Activated T-cell treated with anti-CD3 and anti-CD28 coated beads, Interleukin-2, amount 50 U/mL, for 72 hours (primary cell): ENCODE measurements at regions not wholly inside any gene's neighbourhood (a gene's known extent, or its start where the extent isn't known, plus 50 kb on each side); places are given as distances from the start of the nearest gene placed in this dataset.

Source experiments
- ATAC-seq, 2 donors: fragments of 150-1000 bp; cut with Tn5 transposase; replicated peaks in 1 of 2; 2 replicates each; pipeline ENCODE4 v1.10.0; 2021; ENCODE audit warnings: moderate library complexity in 2 of 2, mild to moderate bottlenecking in 1 of 2
- DNase-seq, 2 donors: peaks; one replicate each; pipeline ENCODE4 v3.0.0; 2021 to 2022; ENCODE audit warnings: mixed read lengths in 1 of 2
- H3K27ac Mint-ChIP-seq: one replicate; pipeline ENCODE4 v1.8.0; 2022; ENCODE audit warnings: mild to moderate bottlenecking, moderate library complexity, mixed read lengths
- H3K27me3 Mint-ChIP-seq: one replicate; pipeline ENCODE4 v1.8.0; 2022; ENCODE audit warnings: low read depth, mixed read lengths
- H3K36me3 Mint-ChIP-seq, 2 donors: one replicate each; pipeline ENCODE4 v1.8.0; 2022; ENCODE audit warnings: mixed read lengths in 2 of 2, mild to moderate bottlenecking in 1 of 2; ENCODE audit not compliant: insufficient read depth in 2 of 2
- H3K4me1 Mint-ChIP-seq: one replicate; pipeline ENCODE4 v1.8.0; 2022; ENCODE audit warnings: low read depth, mixed read lengths
- H3K4me3 Mint-ChIP-seq, 2 donors: one replicate each; pipeline ENCODE4 v1.8.0; 2022; ENCODE audit warnings: mild to moderate bottlenecking in 2 of 2, mixed read lengths in 2 of 2, moderate library complexity in 2 of 2
- H3K9me3 Mint-ChIP-seq, 2 donors: one replicate each; pipeline ENCODE4 v1.8.0; 2022; ENCODE audit warnings: mixed read lengths in 2 of 2

GRCh38 chr7:153514032-153514431, 538.2 kb upstream of the DPP6 start:
- no peak for ATAC-seq
- H3K27me3 Mint-ChIP-seq: no peaks in the 10 kb centered on the region
- H3K4me3 Mint-ChIP-seq: no peak overlapping the region
- H3K9me3 Mint-ChIP-seq: peaks cover 3 to 5% of the 10 kb centered on the region in 2 donors
- no peaks in the 10 kb centered on the region for H3K4me1 Mint-ChIP-seq
- H3K27ac Mint-ChIP-seq: no peak overlapping the region
- DNase-seq: no peak
- no peaks in the 10 kb centered on the region for H3K36me3 Mint-ChIP-seq

- H3K27me3 Mint-ChIP-seq: no peaks in the 10 kb centered on the region
- no peak overlapping the region for H3K27ac Mint-ChIP-seq
- DNase-seq: no peak
- H3K4me1 Mint-ChIP-seq: no peaks in the 10 kb centered on the region
- H3K4me3 Mint-ChIP-seq: no peak overlapping the region
- no peaks in the 10 kb centered on the region for H3K36me3 Mint-ChIP-seq
- H3K9me3 Mint-ChIP-seq: peaks cover 3 to 5% of the 10 kb centered on the region in 2 donors
- ATAC-seq: no peak
Measured at GRCh38 chr7:153515359-153515758, 536.8 kb upstream of the DPP6 start.

- no peaks in the 10 kb centered on the region for H3K4me1 Mint-ChIP-seq
- no peak overlapping the region for H3K4me3 Mint-ChIP-seq
- DNase-seq (no peak), ATAC-seq (no peak)
- H3K9me3 Mint-ChIP-seq: peaks cover 3 to 5% of the 10 kb centered on the region in 2 donors
- H3K36me3 Mint-ChIP-seq: no peaks in the 10 kb centered on the region
- no peaks in the 10 kb centered on the region for H3K27me3 Mint-ChIP-seq
- H3K27ac Mint-ChIP-seq: no peak overlapping the region
Measured at GRCh38 chr7:153518201-153518984, 533.8 kb upstream of the DPP6 start.

- peaks cover 3 to 5% of the 10 kb centered on the region in 2 donors for H3K9me3 Mint-ChIP-seq
- no peak overlapping the region for H3K27ac Mint-ChIP-seq
- DNase-seq (no peak), ATAC-seq (no peak)
- H3K4me3 Mint-ChIP-seq: no peak overlapping the region
- no peaks in the 10 kb centered on the region for H3K4me1 Mint-ChIP-seq
- no peaks in the 10 kb centered on the region for H3K36me3 Mint-ChIP-seq
- H3K27me3 Mint-ChIP-seq: no peaks in the 10 kb centered on the region
Measured at GRCh38 chr7:153521370-153521769, 530.8 kb upstream of the DPP6 start.

- Mint-ChIP-seq H3K4me1 (no peaks in the 10 kb centered on the region), H3K27me3 (no peaks in the 10 kb centered on the region), H3K9me3 (peaks cover 3 to 5% of the 10 kb centered on the region in 2 donors), H3K27ac (no peak overlapping the region), H3K36me3 (no peaks in the 10 kb centered on the region), H3K4me3 (no peak overlapping the region)
- DNase-seq (no peak), ATAC-seq (no peak)
Measured at GRCh38 chr7:153522261-153522660, 529.9 kb upstream of the DPP6 start.

- Mint-ChIP-seq H3K27me3 (no peaks in the 10 kb centered on the region), H3K4me3 (no peak overlapping the region), H3K27ac (no peak overlapping the region), H3K36me3 (no peaks in the 10 kb centered on the region), H3K9me3 (no peaks in the 10 kb centered on the region), H3K4me1 (no peaks in the 10 kb centered on the region)
- ATAC-seq (no peak), DNase-seq (no peak)
Measured at GRCh38 chr7:153523320-153524015, 528.7 kb upstream of the DPP6 start.

- DNase-seq (no peak), ATAC-seq (no peak)
- Mint-ChIP-seq H3K4me3 (no peak overlapping the region), H3K4me1 (no peaks in the 10 kb centered on the region), H3K27me3 (no peaks in the 10 kb centered on the region), H3K36me3 (no peaks in the 10 kb centered on the region), H3K27ac (no peak overlapping the region), H3K9me3 (no peaks in the 10 kb centered on the region)
Measured at GRCh38 chr7:153524070-153524601, 528.1 kb upstream of the DPP6 start.

- ATAC-seq: no peak
- Mint-ChIP-seq H3K27me3 (no peaks in the 10 kb centered on the region), H3K4me3 (no peak overlapping the region), H3K27ac (no peak overlapping the region), H3K36me3 (peaks cover 1 to 3% of the 10 kb centered on the region in 2 donors), H3K9me3 (peaks cover 4 to 9% of the 10 kb centered on the region in 2 donors), H3K4me1 (no peaks in the 10 kb centered on the region)
- no peak for DNase-seq
Measured at GRCh38 chr7:153529100-153529499, 523.1 kb upstream of the DPP6 start.

GRCh38 chr7:153529651-153530165, 522.5 kb upstream of the DPP6 start:
- no peak for DNase-seq
- Mint-ChIP-seq H3K27me3 (no peaks in the 10 kb centered on the region), H3K36me3 (peaks cover 1 to 3% of the 10 kb centered on the region in 2 donors)

GRCh38 chr7:153530441-153530840, 521.8 kb upstream of the DPP6 start:
- DNase-seq (no peak), ATAC-seq (no peak)
- no peaks in the 10 kb centered on the region for H3K4me1 Mint-ChIP-seq
- H3K4me3 Mint-ChIP-seq: no peak overlapping the region
- H3K27me3 Mint-ChIP-seq: no peaks in the 10 kb centered on the region
- peaks cover 1 to 3% of the 10 kb centered on the region in 2 donors for H3K36me3 Mint-ChIP-seq
- H3K9me3 Mint-ChIP-seq: peaks cover 4 to 11% of the 10 kb centered on the region in 2 donors
- no peak overlapping the region for H3K27ac Mint-ChIP-seq

More at GRCh38 chr7:153529651-153530165, 522.5 kb upstream of the DPP6 start:
- H3K9me3 Mint-ChIP-seq: peaks cover 4 to 9% of the 10 kb centered on the region in 2 donors
- no peaks in the 10 kb centered on the region for H3K4me1 Mint-ChIP-seq
- no peak overlapping the region for H3K4me3 Mint-ChIP-seq
- no peak for ATAC-seq
- no peak overlapping the region for H3K27ac Mint-ChIP-seq

- Mint-ChIP-seq H3K36me3 (peaks cover 1 to 3% of the 10 kb centered on the region in 2 donors), H3K4me1 (no peaks in the 10 kb centered on the region), H3K9me3 (peaks cover 6 to 11% of the 10 kb centered on the region in 2 donors), H3K4me3 (no peak overlapping the region), H3K27ac (no peak overlapping the region), H3K27me3 (no peaks in the 10 kb centered on the region)
- DNase-seq: no peak
- no peak for ATAC-seq
Measured at GRCh38 chr7:153532326-153532725, 519.9 kb upstream of the DPP6 start.

- DNase-seq (no peak), ATAC-seq (no peak)
- Mint-ChIP-seq H3K36me3 (no peaks in the 10 kb centered on the region), H3K4me3 (no peak overlapping the region), H3K4me1 (no peaks in the 10 kb centered on the region), H3K27ac (no peak overlapping the region), H3K9me3 (peaks cover 3% of the 10 kb centered on the region in 2 donors), H3K27me3 (no peaks in the 10 kb centered on the region)
Measured at GRCh38 chr7:153537271-153537670, 514.9 kb upstream of the DPP6 start.

GRCh38 chr7:153541903-153542302, 510.3 kb upstream of the DPP6 start:
- Mint-ChIP-seq H3K9me3 (no peaks in the 10 kb centered on the region), H3K4me1 (no peaks in the 10 kb centered on the region)

More at GRCh38 chr7:153541903-153542302, 510.3 kb upstream of the DPP6 start:
- no peak overlapping the region for H3K4me3 Mint-ChIP-seq
- no peaks in the 10 kb centered on the region for H3K27me3 Mint-ChIP-seq
- no peak for ATAC-seq
- H3K27ac Mint-ChIP-seq: no peak overlapping the region
- no peak for DNase-seq
- no peaks in the 10 kb centered on the region for H3K36me3 Mint-ChIP-seq
